GM12878 (cell line): ENCODE measurements at regions not wholly inside any gene's neighbourhood (a gene's known extent, or its start where the extent isn't known, plus 50 kb on each side); places are given as distances from the start of the nearest gene placed in this dataset.

ENCODE experiments used
- ATAC-seq: fragments of 200-7000 bp; cut with Tn5 transposase; 3 replicates; pipeline ENCODE4 v1.9.1; 2020; ENCODE audit warnings: mild to moderate bottlenecking, moderate library complexity
- BruUV-seq: library from RNA; stranded (reverse); fragments of 400-500 nt; replicated peaks from 2 replicates; lab custom pipeline; 2021; lab: Mats Ljungman, UMichigan
- CTCF ChIA-PET: fragments of 300-600 bp; sonication (Branson Sonifier 250); formaldehyde crosslinking; extraction: SDS; loops from one replicate; lab custom pipeline; 2021; ENCODE audit warnings: inconsistent platforms; lab: Yijun Ruan, JAX
- POLR2A ChIA-PET: fragments of 350-600 bp; formaldehyde crosslinking; extraction: SDS; loops from one replicate; lab custom pipeline; 2021; ENCODE audit warnings: inconsistent platforms; lab: Charles Lee
- RAD21 ChIA-PET: fragments of 300-600 bp; sonication (Branson Sonifier 250); formaldehyde crosslinking; loops from one replicate; lab custom pipeline; 2023; ENCODE audit warnings: antibody characterized with exemption; ENCODE audit not compliant: unreplicated experiment; lab: Charles Lee
- SMC1A ChIA-PET: fragments of 300-600 bp; sonication (Branson Sonifier 250); formaldehyde crosslinking; loops from one replicate; lab custom pipeline; 2023; ENCODE audit not compliant: unreplicated experiment, uncharacterized antibody; lab: Charles Lee
- DNase-seq: peaks from one replicate; pipeline ENCODE4 v3.0.0-alpha.2; 2011; ENCODE audit warnings: low read depth, low spot score
- FAIRE-seq: peaks from 3 replicates; lab custom pipeline; 2011; peaks lifted over from hg19 to GRCh38; lab: Jason Lieb, UNC
- H2AFZ ChIP-seq: 2 replicates; pipeline ENCODE4 v1.6.0; 2011; ENCODE audit warnings: low read depth, low read length, control low read depth; ENCODE audit not compliant: control insufficient read depth
- H3K27ac ChIP-seq: 2 replicates; pipeline ENCODE4 v1.5.1; 2011; ENCODE audit warnings: control low read depth; ENCODE audit not compliant: control insufficient read depth, insufficient read depth
- H3K27me3 ChIP-seq, 2 experiments: replicated peaks in 1 of 2; 2 replicates each; pipeline versions ENCODE4 v1.6.0 to v1.6.1; 2011; ENCODE audit warnings: low read length in 1 of 2; ENCODE audit not compliant: control insufficient read depth in 2 of 2, insufficient read depth in 2 of 2
- H3K36me3 ChIP-seq, 2 experiments: 2 replicates each; pipeline ENCODE4 v1.5.1; 2011; ENCODE audit warnings: low read length in 1 of 2; ENCODE audit not compliant: control insufficient read depth in 2 of 2, insufficient read depth in 2 of 2
- H3K4me1 ChIP-seq: 2 replicates; pipeline ENCODE4 v1.6.1; 2011; ENCODE audit warnings: mild to moderate bottlenecking, low read length, moderate library complexity, mixed read lengths; ENCODE audit not compliant: control insufficient read depth, insufficient read depth
- H3K4me2 ChIP-seq: 2 replicates; pipeline ENCODE4 v1.6.0; 2011; ENCODE audit warnings: control low read depth; ENCODE audit not compliant: control insufficient read depth, insufficient read depth
- H3K4me3 ChIP-seq: fragments of 200-600 bp; sonication (generic); 2 replicates; pipeline ENCODE4 v1.5.1; 2016
- H3K79me2 ChIP-seq: 2 replicates; pipeline ENCODE4 v1.6.0; 2011; ENCODE audit warnings: low read length; ENCODE audit not compliant: control insufficient read depth, insufficient read depth
- H3K9ac ChIP-seq: 2 replicates; pipeline ENCODE4 v1.8.0; 2011; ENCODE audit warnings: low read length, control low read depth, mixed read lengths; ENCODE audit not compliant: control insufficient read depth, insufficient read depth
- H3K9me3 ChIP-seq: replicated peaks from 3 replicates; pipeline ENCODE4 v1.5.1; 2011; ENCODE audit warnings: mild to moderate bottlenecking, low read length; ENCODE audit not compliant: control insufficient read depth, insufficient read depth
- H4K20me1 ChIP-seq: 2 replicates; pipeline ENCODE4 v1.6.0; 2011; ENCODE audit not compliant: control insufficient read depth, insufficient read depth
- BACH1 ChIP-seq: fragments of 450-650 bp; IDR thresholded peaks from 2 replicates; pipeline ENCODE4 v1.6.1; 2017; ENCODE audit warnings: mild to moderate bottlenecking, borderline replicate concordance
- CBX5 ChIP-seq: sonication (generic); IDR thresholded peaks from 2 replicates; pipeline ENCODE4 v1.6.1; 2016; ENCODE audit warnings: low read depth, moderate library complexity, mild to moderate bottlenecking, inconsistent platforms
- JUND ChIP-seq: IDR thresholded peaks from 2 replicates; pipeline ENCODE4 v1.6.1; 2012; ENCODE audit warnings: low read depth, mild to moderate bottlenecking, low read length, improper control_type of control experiment, moderate library complexity
- MEF2A ChIP-seq: IDR thresholded peaks from 2 replicates; pipeline ENCODE4 v1.6.1; 2011; ENCODE audit warnings: low read depth, mild to moderate bottlenecking, low read length, moderate library complexity; ENCODE audit not compliant: insufficient read depth
- MEF2B ChIP-seq: fragments of 450-650 bp; IDR thresholded peaks from 2 replicates; pipeline ENCODE4 v1.6.1; 2018; ENCODE audit warnings: mild to moderate bottlenecking, moderate library complexity; ENCODE audit not compliant: partially characterized antibody, poor library complexity, severe bottlenecking
- RCOR1 ChIP-seq: conservative IDR thresholded peaks from 2 replicates; pipeline ENCODE4 v1.6.1; 2012; ENCODE audit warnings: low read depth, low read length, improper control_type of control experiment
- RELA ChIP-seq: fragments of 450-650 bp; IDR thresholded peaks from 2 replicates; pipeline ENCODE4 v1.8.0; 2014; ENCODE audit warnings: borderline replicate concordance; ENCODE audit not compliant: partially characterized antibody
- REST ChIP-seq: IDR thresholded peaks from 2 replicates; pipeline ENCODE4 v1.6.1; 2012; ENCODE audit warnings: mild to moderate bottlenecking, low read depth, low read length
- SIX5 ChIP-seq: IDR thresholded peaks from 2 replicates; pipeline ENCODE4 v1.6.1; 2011; ENCODE audit warnings: mild to moderate bottlenecking, low read depth, low read length, moderate library complexity; ENCODE audit not compliant: severe bottlenecking
- SMARCA5 ChIP-seq: fragments of 450-650 bp; IDR thresholded peaks from 2 replicates; pipeline ENCODE4 v1.6.1; 2017; ENCODE audit warnings: mild to moderate bottlenecking
- SMC3 ChIP-seq: IDR thresholded peaks from 2 replicates; pipeline ENCODE4 v1.6.1; 2011; ENCODE audit warnings: low read length, improper control_type of control experiment, borderline replicate concordance
- TCF12 ChIP-seq: IDR thresholded peaks from 2 replicates; pipeline ENCODE4 v1.6.1; 2011; ENCODE audit warnings: low read depth, mild to moderate bottlenecking, low read length
- YBX1 ChIP-seq: fragments of 450-650 bp; IDR thresholded peaks from 2 replicates; pipeline ENCODE4 v1.6.1; 2016; ENCODE audit warnings: antibody characterized with exemption
- WGBS: methylation state at CpG from one replicate; pipeline ENCODE4 v1.1.6; 2016; ENCODE audit warnings: low lambda C conversion rate; ENCODE audit not compliant: insufficient replicate concordance, insufficient coverage; ENCODE audit errors: missing lambda C conversion rate; 5-methylcytosine and 5-hydroxymethylcytosine counted together
- in situ Hi-C: fragments of 300-500 bp; cut with MboI; formaldehyde crosslinking; loops from 9 replicates; pipeline ENCODE4 v1.14.3; 2018; ENCODE audit warnings: mixed read lengths
- intact Hi-C: fragments of 100-400 bp; cut with micrococcal nuclease; formaldehyde crosslinking; loops from one replicate; pipeline ENCODE4 v1.14.2; 2022; ENCODE audit not compliant: unreplicated experiment

GRCh38 chr6:142015011-142015410, 117.7 kb upstream of the GJE1 start (continued):
- TF ChIP-seq REST (no peak), SMARCA5 (no peak), SMC3 (no peak), RELA (no peak), JUND (no peak), CBX5 (no peak), TCF12 (no peak), RCOR1 (no peak), YBX1 (no peak), BACH1 (no peak)

GRCh38 chr6:142014515-142014914, 118.2 kb upstream of the GJE1 start:
- H3K27me3 ChIP-seq, result no peaks in the 10 kb centered on the region
- intact Hi-C loops, result no loop called here
- in situ Hi-C loops, result no loop called here
- TF ChIP-seq MEF2A (no peak), SIX5 (no peak), MEF2B (no peak)
- FAIRE-seq, result no peak
- H3K9me3 ChIP-seq, result no peaks in the 10 kb centered on the region
- CTCF ChIA-PET, result no interaction called here
- H3K4me3 ChIP-seq, result no peak overlapping the region
- no peaks in the 10 kb centered on the region for H3K79me2 ChIP-seq
- no peak overlapping the region for H3K9ac ChIP-seq
- H3K27ac ChIP-seq, result no peak overlapping the region
- POLR2A ChIA-PET, result no interaction called here
- WGBS, result 0% methylated on average over 6 of the region's 6 CpGs
- H3K4me2 ChIP-seq, result no peak overlapping the region
- H3K4me1 ChIP-seq, result no peaks in the 10 kb centered on the region
- H2AFZ ChIP-seq, result no peak overlapping the region
- no peaks in the 10 kb centered on the region for H3K36me3 ChIP-seq
- DNase-seq, result no peak
- SMC1A ChIA-PET, result no interaction called here
- H4K20me1 ChIP-seq, result no peaks in the 10 kb centered on the region
- ATAC-seq, result no peak
- no TSS peak for BruUV-seq
- RAD21 ChIA-PET, result no interaction called here
